WERI-Rb-1 (cell line): ENCODE measurements at regions not wholly inside any gene's neighbourhood (a gene's known extent, or its start where the extent isn't known, plus 50 kb on each side); places are given as distances from the start of the nearest gene placed in this dataset.
"Not testable (repeated sequence)": the region's sequence is repeated elsewhere in the genome, so short reads cannot be mapped to it uniquely, and the experiment has no call there.

Source experiments
- DNase-seq: peaks from one replicate; pipeline ENCODE4 v3.0.0-alpha.2; 2020
- H3K27ac ChIP-seq: fragments of 250-450 bp; sonication (Bioruptor Pico); 2 replicates; pipeline ENCODE4 v1.5.1; 2020; ENCODE audit warnings: mild to moderate bottlenecking, moderate library complexity
- H3K27me3 ChIP-seq: fragments of 250-450 bp; sonication (Bioruptor Pico); 2 replicates; pipeline ENCODE4 v1.5.1; 2021; ENCODE audit warnings: mild to moderate bottlenecking, low read depth, moderate library complexity; ENCODE audit not compliant: insufficient read depth, severe bottlenecking
- H3K36me3 ChIP-seq: fragments of 250-450 bp; sonication (Bioruptor Pico); 2 replicates; pipeline ENCODE4 v1.5.1; 2020; ENCODE audit warnings: mild to moderate bottlenecking, moderate library complexity
- H3K4me3 ChIP-seq: 2 replicates; pipeline ENCODE4 v1.5.1; 2011; ENCODE audit warnings: low read depth, mild to moderate bottlenecking, control low read depth, low read length
- H3K9me3 ChIP-seq: fragments of 250-450 bp; sonication (Bioruptor Pico); 2 replicates; pipeline ENCODE4 v1.5.1; 2021; ENCODE audit warnings: mild to moderate bottlenecking, moderate library complexity; ENCODE audit not compliant: severe bottlenecking
- TF ChIP-seq, protein P1 (sequence below): IDR thresholded peaks from 2 replicates; pipeline ENCODE4 v1.5.1; 2011; ENCODE audit warnings: low read depth, mild to moderate bottlenecking, control low read depth, inconsistent platforms, low read length

DNA sequence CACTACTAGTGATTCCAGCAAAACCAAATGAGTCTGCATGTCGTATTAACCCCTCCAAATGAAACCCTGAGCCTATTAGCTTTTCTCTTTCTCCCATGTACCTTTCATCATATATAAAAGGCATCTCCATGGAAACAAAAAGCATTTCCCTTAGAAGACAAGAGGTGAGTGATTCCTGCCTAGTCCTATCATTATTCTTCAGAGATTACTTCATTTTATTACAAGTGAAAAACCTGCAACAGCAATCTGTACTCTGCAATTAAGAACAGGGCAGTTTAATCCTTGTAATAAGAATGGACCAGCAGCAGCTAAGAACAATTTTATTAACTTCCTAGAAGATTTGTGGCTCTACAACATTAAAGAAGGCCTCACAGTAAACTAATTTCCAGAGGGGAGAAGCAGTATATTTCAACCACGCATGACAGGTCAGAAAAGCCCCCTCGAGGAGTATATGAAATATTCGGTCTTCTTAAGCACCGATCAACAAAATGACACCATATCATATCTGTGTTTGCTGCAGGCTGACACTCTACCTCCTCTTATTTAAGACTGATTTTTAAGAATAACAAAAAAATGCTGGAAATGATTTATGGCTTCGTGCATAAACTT, 132.3 kb upstream of the TFPI start:
- Histone ChIP-seq H3K27ac (no peak overlapping the region), H3K9me3 (no peaks in the 10 kb centered on the region), H3K36me3 (no peaks in the 10 kb centered on the region), H3K27me3 (no peaks in the 10 kb centered on the region), H3K4me3 (no peak overlapping the region)
- TF ChIP-seq, protein P1, sequence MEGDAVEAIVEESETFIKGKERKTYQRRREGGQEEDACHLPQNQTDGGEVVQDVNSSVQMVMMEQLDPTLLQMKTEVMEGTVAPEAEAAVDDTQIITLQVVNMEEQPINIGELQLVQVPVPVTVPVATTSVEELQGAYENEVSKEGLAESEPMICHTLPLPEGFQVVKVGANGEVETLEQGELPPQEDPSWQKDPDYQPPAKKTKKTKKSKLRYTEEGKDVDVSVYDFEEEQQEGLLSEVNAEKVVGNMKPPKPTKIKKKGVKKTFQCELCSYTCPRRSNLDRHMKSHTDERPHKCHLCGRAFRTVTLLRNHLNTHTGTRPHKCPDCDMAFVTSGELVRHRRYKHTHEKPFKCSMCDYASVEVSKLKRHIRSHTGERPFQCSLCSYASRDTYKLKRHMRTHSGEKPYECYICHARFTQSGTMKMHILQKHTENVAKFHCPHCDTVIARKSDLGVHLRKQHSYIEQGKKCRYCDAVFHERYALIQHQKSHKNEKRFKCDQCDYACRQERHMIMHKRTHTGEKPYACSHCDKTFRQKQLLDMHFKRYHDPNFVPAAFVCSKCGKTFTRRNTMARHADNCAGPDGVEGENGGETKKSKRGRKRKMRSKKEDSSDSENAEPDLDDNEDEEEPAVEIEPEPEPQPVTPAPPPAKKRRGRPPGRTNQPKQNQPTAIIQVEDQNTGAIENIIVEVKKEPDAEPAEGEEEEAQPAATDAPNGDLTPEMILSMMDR, result no peak
- no peak for DNase-seq

DNA sequence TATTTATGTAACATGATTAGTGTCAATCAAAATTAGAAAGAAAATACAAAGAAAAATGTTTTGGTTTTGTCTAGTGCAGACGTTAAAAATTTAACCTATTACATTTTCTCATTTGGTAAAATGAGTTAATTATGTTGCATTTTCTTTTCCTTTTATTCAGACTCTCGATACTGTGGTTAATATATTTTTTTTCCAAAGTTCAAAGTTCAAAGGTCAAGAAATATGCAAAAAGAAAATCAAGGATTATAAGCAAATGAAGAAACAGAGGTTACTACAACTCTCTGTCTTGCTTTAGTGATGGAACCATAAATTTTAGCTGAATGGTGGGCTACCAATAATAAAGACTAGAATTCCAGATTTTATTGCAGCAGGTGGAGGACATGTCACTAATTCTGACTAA, 133.3 kb upstream of the TFPI start:
- no peak overlapping the region for H3K4me3 ChIP-seq
- no peak for DNase-seq
- H3K9me3 ChIP-seq, result no peaks in the 10 kb centered on the region
- TF ChIP-seq, protein P1, result no peak
- H3K27ac ChIP-seq, result no peak overlapping the region
- H3K36me3 ChIP-seq, result no peaks in the 10 kb centered on the region
- H3K27me3 ChIP-seq, result no peaks in the 10 kb centered on the region

- Histone ChIP-seq H3K27me3 (no peaks in the 10 kb centered on the region), H3K4me3 (no peak overlapping the region), H3K36me3 (no peaks in the 10 kb centered on the region), H3K9me3 (no peaks in the 10 kb centered on the region), H3K27ac (no peak overlapping the region)
- TF ChIP-seq, protein P1, result no peak
- no peak for DNase-seq
Measured at GRCh38 chr2:187689372-187689771, 135.1 kb upstream of the TFPI start.

DNA sequence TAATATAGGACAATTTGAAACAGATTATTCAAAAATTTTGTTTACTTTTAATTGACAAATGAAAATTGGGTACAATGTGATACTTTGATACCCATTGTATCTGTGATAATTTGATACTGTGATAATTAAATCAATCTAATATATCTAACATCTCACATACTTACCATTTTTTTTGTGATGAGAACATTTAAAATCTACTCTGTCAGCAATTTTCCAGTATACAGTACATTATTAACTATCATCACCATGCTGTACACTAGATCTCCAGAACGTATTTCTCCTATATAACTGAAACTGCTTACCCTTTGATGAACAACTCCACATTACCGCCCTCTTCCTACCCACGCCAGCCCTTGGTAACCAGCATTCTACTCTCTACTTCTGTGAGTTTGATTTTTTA, 139.7 kb upstream of the TFPI start:
- Histone ChIP-seq H3K27ac (no peak overlapping the region), H3K36me3 (no peaks in the 10 kb centered on the region), H3K4me3 (no peak overlapping the region), H3K9me3 (no peaks in the 10 kb centered on the region), H3K27me3 (no peaks in the 10 kb centered on the region)
- no peak for DNase-seq
- TF ChIP-seq, protein P1, result no peak

GRCh38 chr2:187696644-187697043, 142.4 kb upstream of the TFPI start:
- not testable (repeated sequence) for H3K27me3 ChIP-seq, H3K36me3 ChIP-seq, H3K27ac ChIP-seq, H3K4me3 ChIP-seq, DNase-seq, H3K9me3 ChIP-seq

DNA sequence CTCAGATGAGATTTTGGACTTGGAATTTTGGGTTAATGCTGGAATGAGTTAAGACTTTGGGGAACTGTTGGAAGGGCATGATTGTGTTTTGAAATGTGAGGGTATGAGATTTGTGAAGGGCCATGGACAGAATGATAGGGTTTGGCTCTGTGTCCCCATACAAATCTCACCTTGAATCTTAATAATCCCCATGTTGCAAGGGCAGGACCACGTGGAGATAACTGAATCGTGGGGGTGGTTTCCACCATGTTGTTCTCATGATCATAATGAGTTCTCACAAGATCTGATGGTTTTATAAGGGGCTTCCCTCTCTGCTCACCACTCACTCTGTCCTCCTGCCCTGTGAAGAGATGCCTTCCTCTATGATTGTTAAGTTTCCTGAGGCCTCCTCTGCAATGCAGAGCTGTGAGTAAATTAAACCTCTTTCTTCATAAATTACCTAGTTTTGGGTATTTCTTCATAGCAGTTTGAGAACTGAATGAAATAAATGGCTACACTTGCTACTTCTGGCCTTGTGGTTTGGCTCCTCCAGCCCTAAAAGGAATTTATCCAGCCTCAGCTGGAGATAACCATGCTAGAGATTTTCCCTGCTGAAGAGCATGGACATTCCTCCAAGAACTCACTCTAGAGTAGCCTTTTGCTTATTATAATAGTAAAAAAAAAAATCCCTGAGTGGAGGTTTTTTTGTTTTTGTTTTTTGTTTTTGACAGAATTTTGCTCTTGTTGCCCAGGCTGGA, 144.3 kb upstream of the TFPI start:
- H3K27ac ChIP-seq, result no peak overlapping the region
- no peaks in the 10 kb centered on the region for H3K27me3 ChIP-seq
- TF ChIP-seq, protein P1, result no peak
- no peak for DNase-seq
- no peak overlapping the region for H3K4me3 ChIP-seq
- H3K36me3 ChIP-seq, result no peaks in the 10 kb centered on the region
- H3K9me3 ChIP-seq, result no peaks in the 10 kb centered on the region
